Mucosa of stomach (tissue), 1 donor: ENCODE measurements at regions not wholly inside any gene's neighbourhood (a gene's known extent, or its start where the extent isn't known, plus 50 kb on each side); places are given as distances from the start of the nearest gene placed in this dataset.

Experiments
- H3K27me3 ChIP-seq: one replicate; pipeline ENCODE4 v1.7.0; 2013; ENCODE audit warnings: mild to moderate bottlenecking, low read length; ENCODE audit not compliant: control insufficient read depth, insufficient read depth
- H3K36me3 ChIP-seq: one replicate; pipeline ENCODE4 v1.7.0; 2013; ENCODE audit warnings: low read length; ENCODE audit not compliant: control insufficient read depth, insufficient read depth
- H3K4me1 ChIP-seq: one replicate; pipeline ENCODE4 v1.7.0; 2013; ENCODE audit warnings: mild to moderate bottlenecking, low read length; ENCODE audit not compliant: control insufficient read depth, insufficient read depth
- H3K4me3 ChIP-seq: one replicate; pipeline ENCODE4 v1.7.0; 2013; ENCODE audit warnings: low read length
- H3K9ac ChIP-seq: one replicate; pipeline ENCODE4 v1.7.0; 2013; ENCODE audit warnings: mild to moderate bottlenecking, low read length, moderate library complexity
- H3K9me3 ChIP-seq: one replicate; pipeline ENCODE4 v1.7.0; 2013; ENCODE audit warnings: mild to moderate bottlenecking, low read length, moderate library complexity; ENCODE audit not compliant: control insufficient read depth
- donor health status: Pancreatic carcinoma.

DNA sequence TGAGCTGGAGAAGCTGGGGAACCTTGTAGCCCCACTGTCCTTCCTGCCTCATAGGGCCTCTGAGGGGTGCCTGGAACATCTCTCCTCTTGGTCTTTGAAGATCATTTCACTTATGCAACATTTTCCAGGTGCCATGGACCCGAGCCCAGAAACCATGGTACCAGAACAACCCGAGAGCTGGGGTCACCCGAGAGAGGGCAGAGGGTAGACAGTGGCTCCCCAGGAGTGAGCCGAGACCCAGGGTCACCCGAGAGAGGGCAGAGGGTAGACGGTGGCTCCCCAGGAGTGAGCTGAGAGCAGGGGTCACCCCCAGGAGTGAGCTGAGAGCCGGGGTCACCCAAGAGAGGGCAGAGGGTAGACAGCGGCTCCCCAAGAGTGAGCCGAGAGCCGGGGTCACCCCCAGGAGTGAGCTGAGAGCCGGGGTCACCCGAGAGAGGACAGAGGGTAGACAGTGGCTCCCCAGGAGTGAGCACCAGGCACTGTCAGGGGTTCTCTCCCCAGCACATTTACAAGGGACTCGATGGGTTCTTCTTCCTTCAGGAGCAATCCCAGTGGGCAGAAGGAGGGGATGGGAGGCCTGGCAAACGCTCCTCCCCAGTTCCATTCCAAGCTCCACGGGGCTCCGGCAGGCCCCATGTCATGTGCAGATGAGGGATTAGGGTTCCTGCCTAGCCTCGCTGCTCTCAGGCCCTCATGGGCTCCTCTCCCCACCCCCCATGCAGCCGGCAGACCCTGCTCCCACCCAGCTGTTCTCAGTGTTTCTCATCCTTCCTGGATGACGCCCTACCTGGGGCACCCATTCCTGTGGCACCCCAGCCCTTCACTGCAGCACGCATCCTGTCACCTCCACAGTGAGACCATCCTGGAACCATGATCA lies 163.5 kb downstream of the RTP5 start:
- no peaks in the 10 kb centered on the region for H3K36me3 ChIP-seq
- no peak overlapping the region for H3K9ac ChIP-seq
- H3K9me3 ChIP-seq = no peaks in the 10 kb centered on the region
- H3K27me3 ChIP-seq = peaks cover 28% of the 10 kb centered on the region
- H3K4me1 ChIP-seq = no peaks in the 10 kb centered on the region
- H3K4me3 ChIP-seq = no peak overlapping the region

DNA sequence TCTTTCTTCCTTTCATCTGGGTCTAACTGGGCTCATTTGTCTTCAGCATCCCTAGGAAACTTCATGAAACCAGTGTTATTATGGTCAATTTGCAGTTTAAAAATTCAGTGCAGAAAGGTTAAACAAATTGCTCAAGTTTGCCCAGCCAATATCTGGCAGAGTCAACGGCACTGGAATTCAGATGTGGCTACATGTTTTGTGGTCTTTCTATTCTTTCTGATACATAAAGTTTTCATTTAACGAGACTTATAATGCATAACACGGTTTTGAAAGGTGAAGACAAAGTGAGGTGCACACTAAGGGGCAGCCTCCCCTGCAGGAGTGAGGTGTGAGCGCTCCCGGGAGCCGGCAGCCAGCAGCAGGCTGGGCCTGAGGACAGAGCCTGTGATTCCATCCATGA lies 164.6 kb downstream of the RTP5 start:
- Histone ChIP-seq H3K27me3 (peaks cover 27% of the 10 kb centered on the region), H3K9me3 (no peaks in the 10 kb centered on the region), H3K9ac (no peak overlapping the region), H3K4me3 (no peak overlapping the region), H3K36me3 (no peaks in the 10 kb centered on the region), H3K4me1 (no peaks in the 10 kb centered on the region)

DNA sequence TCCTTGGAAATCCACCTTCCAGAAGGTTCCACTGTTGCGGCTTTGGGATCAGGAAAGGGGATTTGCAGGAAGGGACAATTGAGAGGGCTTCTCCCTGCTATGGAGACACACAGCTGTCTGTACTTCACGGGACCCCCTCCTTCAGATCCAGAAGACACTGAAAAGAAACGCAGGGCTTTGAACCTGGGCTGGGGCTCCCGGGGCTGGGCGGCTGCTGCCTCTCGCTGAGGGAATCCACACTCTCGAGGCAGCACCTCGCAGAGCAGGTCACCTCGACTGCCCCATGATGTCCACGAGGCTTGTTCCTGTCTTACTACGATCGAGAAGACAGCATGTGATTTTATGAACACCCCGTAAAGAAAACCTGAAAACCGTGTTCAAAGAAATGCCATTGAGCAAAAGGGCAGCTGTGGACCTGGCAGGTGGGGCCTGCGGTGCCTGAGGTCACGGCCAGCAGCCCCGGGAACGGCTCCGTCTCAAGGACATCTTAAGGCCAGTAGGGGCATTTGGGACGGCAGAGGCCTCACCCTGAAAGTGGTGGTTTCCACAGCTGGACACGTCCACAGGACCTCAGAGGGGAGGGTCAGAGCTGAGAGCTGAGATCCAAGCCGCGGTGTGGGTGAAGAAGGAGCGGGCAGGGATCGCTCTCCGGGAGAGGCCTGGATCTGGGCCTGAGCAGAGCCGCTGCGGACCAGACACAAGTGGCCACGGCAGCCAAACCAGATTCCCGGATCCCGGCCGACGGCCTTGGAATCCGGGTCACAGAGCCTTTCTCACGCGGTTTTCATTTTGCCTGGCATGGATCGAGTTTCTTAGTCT lies 165.7 kb downstream of the RTP5 start:
- no peak overlapping the region for H3K4me3 ChIP-seq
- H3K36me3 ChIP-seq = no peaks in the 10 kb centered on the region
- H3K27me3 ChIP-seq = peaks cover 28% of the 10 kb centered on the region
- H3K9me3 ChIP-seq = no peaks in the 10 kb centered on the region
- H3K4me1 ChIP-seq = no peaks in the 10 kb centered on the region
- H3K9ac ChIP-seq = no peak overlapping the region

DNA sequence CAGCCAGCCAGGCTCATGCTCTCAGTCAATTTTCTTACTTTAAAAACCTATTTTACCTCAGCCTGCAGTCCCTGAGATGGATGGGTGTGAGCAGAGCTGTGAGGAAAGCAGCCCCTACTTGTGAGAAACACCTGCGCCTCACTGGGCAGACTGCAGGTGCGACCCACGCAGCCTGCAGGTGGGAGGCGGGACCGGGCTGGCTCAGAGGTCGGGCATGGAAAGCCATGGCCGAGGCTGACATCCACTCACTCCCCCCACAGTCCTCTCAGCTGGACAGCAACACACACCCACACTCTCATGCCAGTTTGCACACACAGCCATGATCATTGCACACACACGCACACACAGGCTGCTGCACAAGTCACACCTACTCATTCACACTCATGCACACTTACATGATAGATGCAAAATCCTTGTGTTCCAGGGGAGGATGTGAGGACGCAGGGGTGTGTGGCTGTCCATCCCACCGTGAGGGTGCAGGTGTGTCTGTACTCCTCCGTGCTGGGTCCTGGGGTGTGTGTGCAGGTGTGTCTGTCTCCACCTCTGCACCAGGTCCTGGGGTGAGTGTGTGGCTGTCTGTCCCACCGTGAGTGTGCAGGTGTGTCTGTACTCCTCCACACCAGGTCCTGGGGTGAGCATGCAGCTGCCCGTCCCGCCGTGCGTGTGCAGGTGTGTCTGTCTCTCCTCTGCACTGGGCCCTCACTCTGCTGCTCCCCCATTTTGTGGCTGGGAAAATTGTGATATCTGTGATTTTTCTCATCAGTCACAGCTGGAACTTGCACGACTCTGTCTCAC lies 166.5 kb downstream of the RTP5 start:
- Histone ChIP-seq H3K4me3 (no peak overlapping the region), H3K36me3 (no peaks in the 10 kb centered on the region), H3K27me3 (peaks cover 35% of the 10 kb centered on the region), H3K4me1 (no peaks in the 10 kb centered on the region), H3K9me3 (no peaks in the 10 kb centered on the region), H3K9ac (no peak overlapping the region)

GRCh38 chr2:242036653-242036950 lies 167.1 kb downstream of the RTP5 start:
- H3K27me3 ChIP-seq = peaks cover 34% of the 10 kb centered on the region
- no peak overlapping the region for H3K9ac ChIP-seq
- H3K4me1 ChIP-seq = no peaks in the 10 kb centered on the region
- no peak overlapping the region for H3K4me3 ChIP-seq
- no peaks in the 10 kb centered on the region for H3K36me3 ChIP-seq
- no peaks in the 10 kb centered on the region for H3K9me3 ChIP-seq

DNA sequence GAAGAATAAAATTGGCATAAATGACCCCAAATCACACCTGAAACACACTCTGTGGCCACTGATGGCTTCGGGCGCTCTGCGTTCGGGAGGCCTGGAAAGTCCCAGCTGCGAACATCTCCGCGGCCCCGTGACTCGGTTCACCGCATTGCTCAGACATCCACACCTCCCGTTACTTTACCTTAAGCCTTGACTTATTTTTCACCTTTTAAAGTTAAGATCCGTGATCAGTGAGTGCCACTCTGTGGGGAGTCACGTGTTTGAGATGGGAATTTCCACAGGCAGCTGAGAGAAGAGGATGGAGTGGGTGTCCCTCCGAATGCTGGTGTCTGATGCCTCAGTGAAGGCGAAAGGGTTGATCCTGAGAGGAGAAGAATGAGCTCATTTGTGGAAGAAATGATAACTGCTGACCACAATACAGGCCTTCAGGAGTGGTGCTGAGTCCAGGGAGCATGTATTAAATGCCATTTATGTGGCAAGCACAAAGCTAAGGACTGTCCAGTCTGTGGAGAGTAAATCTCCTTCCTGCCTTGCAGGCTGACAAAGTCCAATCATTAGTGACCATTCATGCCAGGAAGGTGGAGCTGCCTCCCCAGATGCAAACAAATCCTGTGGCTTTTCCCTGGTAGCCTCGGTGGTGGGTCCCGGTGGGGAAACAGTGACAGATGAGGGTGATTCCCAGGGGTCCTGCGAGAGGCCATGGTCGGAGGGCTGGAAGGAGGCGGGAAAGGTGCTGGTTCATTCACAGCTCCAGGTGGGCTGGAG lies 168.8 kb downstream of the RTP5 start:
- no peak overlapping the region for H3K9ac ChIP-seq
- no peaks in the 10 kb centered on the region for H3K9me3 ChIP-seq
- peaks cover 24% of the 10 kb centered on the region for H3K27me3 ChIP-seq
- H3K4me3 ChIP-seq = no peak overlapping the region
- H3K4me1 ChIP-seq = no peaks in the 10 kb centered on the region
- no peaks in the 10 kb centered on the region for H3K36me3 ChIP-seq

- no peaks in the 10 kb centered on the region for H3K4me1 ChIP-seq
- H3K4me3 ChIP-seq = no peak overlapping the region
- H3K9ac ChIP-seq = no peak overlapping the region
- no peaks in the 10 kb centered on the region for H3K9me3 ChIP-seq
- H3K27me3 ChIP-seq = peaks cover 18% of the 10 kb centered on the region
- no peaks in the 10 kb centered on the region for H3K36me3 ChIP-seq
These were observed 169.4 kb downstream of the RTP5 start for GRCh38 chr2:242038928-242039341.

DNA sequence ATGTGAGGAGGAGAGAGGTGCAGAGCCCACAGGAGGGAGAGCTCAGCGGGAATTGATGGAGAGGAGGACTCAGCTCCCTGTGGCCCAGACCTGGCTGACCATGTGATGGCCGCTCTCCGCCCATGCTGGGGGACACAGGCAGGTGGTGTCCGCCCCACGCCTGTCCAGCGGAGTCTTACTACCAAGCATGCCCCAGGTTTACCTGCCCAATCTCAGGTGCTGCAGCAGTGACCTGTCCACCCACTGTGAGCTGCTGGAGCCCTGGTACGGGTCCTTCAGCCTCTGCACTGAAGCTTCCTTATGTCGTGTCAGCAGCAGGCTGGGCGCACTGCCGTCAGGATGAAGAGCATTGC lies 170.8 kb downstream of the RTP5 start:
- no peaks in the 10 kb centered on the region for H3K36me3 ChIP-seq
- H3K27me3 ChIP-seq = peaks cover 15% of the 10 kb centered on the region

GRCh38 chr2:242040681-242041080 lies 171.2 kb downstream of the RTP5 start:
- H3K4me3 ChIP-seq = no peak overlapping the region
- no peak overlapping the region for H3K9ac ChIP-seq
- peaks cover 15% of the 10 kb centered on the region for H3K27me3 ChIP-seq
- H3K36me3 ChIP-seq = no peaks in the 10 kb centered on the region
- no peaks in the 10 kb centered on the region for H3K4me1 ChIP-seq
- H3K9me3 ChIP-seq = no peaks in the 10 kb centered on the region

More for the DNA sequence above, 170.8 kb downstream of the RTP5 start:
- Histone ChIP-seq H3K4me3 (no peak overlapping the region), H3K9ac (no peak overlapping the region), H3K4me1 (no peaks in the 10 kb centered on the region), H3K9me3 (no peaks in the 10 kb centered on the region)

DNA sequence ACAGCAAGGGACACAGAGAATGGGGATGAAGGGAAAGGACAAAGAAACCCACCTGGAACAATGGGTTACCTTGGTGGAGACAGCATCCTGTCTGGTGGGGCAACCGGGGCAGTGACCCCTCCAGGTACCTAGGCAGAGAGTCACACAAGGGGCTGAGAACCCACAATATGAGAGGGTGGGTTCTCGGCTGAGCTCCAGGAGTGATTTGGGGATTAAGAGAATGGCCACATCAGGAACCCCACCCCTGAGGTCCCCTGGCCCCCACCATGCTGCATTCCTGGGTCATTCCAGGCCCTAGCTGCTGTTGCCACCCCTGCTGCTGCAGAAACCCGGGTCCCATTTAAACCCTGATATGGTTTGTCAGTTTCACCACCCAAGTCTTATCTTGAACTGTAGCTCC lies 172.3 kb downstream of the RTP5 start:
- H3K4me1 ChIP-seq = no peaks in the 10 kb centered on the region
- H3K9ac ChIP-seq = no peak overlapping the region
- H3K36me3 ChIP-seq = no peaks in the 10 kb centered on the region
- H3K27me3 ChIP-seq = peaks cover 15% of the 10 kb centered on the region
- no peaks in the 10 kb centered on the region for H3K9me3 ChIP-seq
- H3K4me3 ChIP-seq = no peak overlapping the region

GRCh38 chr2:242043538-242044312 lies 174.2 kb downstream of the RTP5 start:
- Histone ChIP-seq H3K4me3 (no peak overlapping the region), H3K9ac (no peak overlapping the region), H3K9me3 (no peaks in the 10 kb centered on the region), H3K4me1 (no peaks in the 10 kb centered on the region), H3K27me3 (peaks cover 15% of the 10 kb centered on the region), H3K36me3 (no peaks in the 10 kb centered on the region)
